PC-9 (cell line): ENCODE measurements at regions not wholly inside any gene's neighbourhood (a gene's known extent, or its start where the extent isn't known, plus 50 kb on each side); places are given as distances from the start of the nearest gene placed in this dataset.
"Not testable (repeated sequence)": the region's sequence is repeated elsewhere in the genome, so short reads cannot be mapped to it uniquely, and the experiment has no call there.

Experiments used
- BruUV-seq: library from RNA; stranded (reverse); fragments of 400-500 nt; replicated peaks from 2 replicates; lab custom pipeline; 2021; lab: Mats Ljungman, UMichigan
- CTCF ChIA-PET: fragments of 300-600 bp; sonication (Branson Sonifier 250); formaldehyde crosslinking; loops from one replicate; lab custom pipeline; 2022; ENCODE audit warnings: antibody characterized with exemption; lab: Charles Lee
- POLR2A ChIA-PET: fragments of 300-600 bp; sonication (Branson Sonifier 250); formaldehyde crosslinking; loops from one replicate; lab custom pipeline; 2022; ENCODE audit warnings: antibody characterized with exemption; ENCODE audit not compliant: unreplicated experiment; lab: Charles Lee
- DNase-seq, 2 experiments: peaks; one replicate each; pipeline versions ENCODE4 v3.0.0 to v3.0.0-alpha.2; 2015 to 2022; ENCODE audit warnings: mixed read lengths in 1 of 2
- H2AFZ ChIP-seq: fragments of 200-600 bp; sonication (generic); 2 replicates; pipeline ENCODE4 v1.8.1; 2017; ENCODE audit warnings: antibody characterized with exemption
- H3F3A ChIP-seq: fragments of 200-600 bp; sonication (generic); 2 replicates; pipeline ENCODE4 v1.8.1; 2017; ENCODE audit warnings: antibody characterized with exemption, mild to moderate bottlenecking, low read depth; ENCODE audit not compliant: insufficient read depth
- H3K27ac ChIP-seq: fragments of 200-600 bp; sonication (generic); 2 replicates; pipeline ENCODE4 v1.6.1; 2016; ENCODE audit warnings: mixed run types
- H3K27me3 ChIP-seq: fragments of 200-600 bp; sonication (generic); 2 replicates; pipeline ENCODE4 v1.6.1; 2016; ENCODE audit warnings: low read depth, mixed run types; ENCODE audit not compliant: insufficient read depth
- H3K36me3 ChIP-seq: fragments of 200-600 bp; sonication (generic); 2 replicates; pipeline ENCODE4 v1.6.1; 2016; ENCODE audit warnings: low read depth, mixed run types
- H3K4me1 ChIP-seq: fragments of 200-600 bp; sonication (generic); replicated peaks from 2 replicates; pipeline ENCODE4 v1.6.1; 2016; ENCODE audit warnings: mixed run types; ENCODE audit not compliant: insufficient read depth
- H3K4me2 ChIP-seq: fragments of 200-600 bp; sonication (generic); 2 replicates; pipeline ENCODE4 v1.6.1; 2017; ENCODE audit warnings: mixed run types
- H3K4me3 ChIP-seq: fragments of 200-600 bp; sonication (generic); 2 replicates; pipeline ENCODE4 v1.6.1; 2016; ENCODE audit warnings: mixed run types
- H3K79me2 ChIP-seq: fragments of 200-600 bp; sonication (generic); 2 replicates; pipeline ENCODE4 v1.6.1; 2017; ENCODE audit warnings: low read depth, mixed run types
- H3K9me2 ChIP-seq: fragments of 200-600 bp; sonication (generic); 2 replicates; pipeline ENCODE4 v1.8.1; 2017; ENCODE audit warnings: mild to moderate bottlenecking; ENCODE audit not compliant: insufficient read depth
- H3K9me3 ChIP-seq: fragments of 200-600 bp; sonication (generic); 2 replicates; pipeline ENCODE4 v1.8.1; 2016; ENCODE audit warnings: low read depth; ENCODE audit not compliant: insufficient read depth
- H4K20me1 ChIP-seq: fragments of 200-600 bp; sonication (generic); 2 replicates; pipeline ENCODE4 v1.8.1; 2017; ENCODE audit not compliant: insufficient read depth
- EZH2 ChIP-seq: fragments of 200-600 bp; sonication (generic); IDR thresholded peaks from 2 replicates; pipeline ENCODE4 v1.8.0; 2017; ENCODE audit warnings: antibody characterized with exemption, low read depth
- intact Hi-C: fragments of 100-400 bp; cut with micrococcal nuclease; formaldehyde crosslinking; loops from one replicate; pipeline ENCODE4 v1.10.0; 2022; ENCODE audit not compliant: unreplicated experiment
- TF ChIP-seq, protein P1 (sequence below): fragments of 200-600 bp; sonication (generic); conservative IDR thresholded peaks from 2 replicates; pipeline ENCODE4 v1.6.1; 2017; ENCODE audit warnings: mixed run types, antibody characterized with exemption, mild to moderate bottlenecking, moderate library complexity

DNA sequence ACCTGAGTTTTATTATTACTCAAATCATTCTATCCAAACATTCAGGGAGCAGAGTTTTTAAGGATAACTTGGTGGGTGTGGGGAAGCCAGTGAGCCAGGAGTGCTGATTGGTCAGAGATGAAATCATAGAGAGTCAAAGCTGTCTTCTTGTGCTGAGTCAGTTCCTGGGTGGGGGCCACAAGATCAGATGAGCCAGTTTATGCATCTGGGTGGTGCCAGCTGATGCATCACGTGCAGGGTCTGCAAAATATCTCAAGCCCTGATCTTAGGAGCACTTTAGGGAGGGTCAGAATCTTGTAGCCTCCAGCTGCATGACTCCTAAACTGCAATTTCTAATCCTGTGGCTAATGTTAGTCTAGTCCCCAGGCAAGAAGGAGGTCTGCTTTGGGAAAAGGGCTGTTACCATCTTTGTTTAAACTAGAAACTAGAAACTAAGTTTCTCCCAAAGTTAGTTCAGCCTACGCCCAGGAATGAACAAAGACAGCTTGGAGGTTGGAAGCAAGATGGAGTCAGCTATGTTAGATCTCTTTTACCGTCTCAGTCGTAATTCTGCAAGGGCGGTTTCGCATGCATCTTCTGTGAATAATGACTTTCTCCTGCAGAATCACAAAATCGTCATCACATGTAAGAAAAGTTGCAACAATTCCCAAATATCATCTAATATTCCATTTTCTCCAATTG is 97.5 kb downstream of the ZNF664 start:
- H3K27ac ChIP-seq, H4K20me1 ChIP-seq, H3K9me3 ChIP-seq, H3K4me2 ChIP-seq, H3K36me3 ChIP-seq, DNase-seq, intact Hi-C loops, H3K4me3 ChIP-seq, H3K9me2 ChIP-seq, H3K4me1 ChIP-seq, H3F3A ChIP-seq, POLR2A ChIA-PET, BruUV-seq, H2AFZ ChIP-seq, H3K79me2 ChIP-seq: not testable (repeated sequence)
- CTCF ChIA-PET, result interaction anchor here (0.6 kb wide), 1 partner anchor 555 kb away, joined by 6 read pairs; no protein-coding TSS in a partner anchor
- H3K27me3 ChIP-seq, result peaks cover 56% of the 10 kb centered on the region

DNA sequence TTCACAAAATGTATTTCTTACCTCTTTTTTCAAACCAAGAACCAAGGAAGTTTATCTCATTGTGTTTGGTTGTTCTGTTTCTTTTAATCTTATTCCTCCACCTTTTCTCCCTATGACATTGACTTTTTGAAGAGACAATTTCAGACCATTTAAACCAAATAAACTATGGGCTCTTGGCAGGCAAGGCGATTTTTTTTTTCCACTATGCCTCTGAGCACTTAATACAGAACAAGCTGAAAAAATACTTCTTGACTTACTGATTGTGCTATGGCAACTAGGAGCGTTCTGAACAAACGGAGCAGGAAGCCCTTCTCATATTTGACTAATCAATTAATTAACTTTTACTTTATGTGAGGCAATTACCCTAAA is 98.0 kb downstream of the ZNF664 start:
- ChIA-PET CTCF (interaction anchor here (0.6 kb wide), 1 partner anchor 556 kb away, joined by 6 read pairs; no protein-coding TSS in a partner anchor), POLR2A (no interaction called here)
- H3K4me2 ChIP-seq, result no peak overlapping the region
- TF ChIP-seq EZH2, result no peak
- TF ChIP-seq, protein P1, sequence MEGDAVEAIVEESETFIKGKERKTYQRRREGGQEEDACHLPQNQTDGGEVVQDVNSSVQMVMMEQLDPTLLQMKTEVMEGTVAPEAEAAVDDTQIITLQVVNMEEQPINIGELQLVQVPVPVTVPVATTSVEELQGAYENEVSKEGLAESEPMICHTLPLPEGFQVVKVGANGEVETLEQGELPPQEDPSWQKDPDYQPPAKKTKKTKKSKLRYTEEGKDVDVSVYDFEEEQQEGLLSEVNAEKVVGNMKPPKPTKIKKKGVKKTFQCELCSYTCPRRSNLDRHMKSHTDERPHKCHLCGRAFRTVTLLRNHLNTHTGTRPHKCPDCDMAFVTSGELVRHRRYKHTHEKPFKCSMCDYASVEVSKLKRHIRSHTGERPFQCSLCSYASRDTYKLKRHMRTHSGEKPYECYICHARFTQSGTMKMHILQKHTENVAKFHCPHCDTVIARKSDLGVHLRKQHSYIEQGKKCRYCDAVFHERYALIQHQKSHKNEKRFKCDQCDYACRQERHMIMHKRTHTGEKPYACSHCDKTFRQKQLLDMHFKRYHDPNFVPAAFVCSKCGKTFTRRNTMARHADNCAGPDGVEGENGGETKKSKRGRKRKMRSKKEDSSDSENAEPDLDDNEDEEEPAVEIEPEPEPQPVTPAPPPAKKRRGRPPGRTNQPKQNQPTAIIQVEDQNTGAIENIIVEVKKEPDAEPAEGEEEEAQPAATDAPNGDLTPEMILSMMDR, result no peak
- no peaks in the 10 kb centered on the region for H4K20me1 ChIP-seq
- 0 out of 2 replicates have a peak, but pooled peaks cover 5% of the 10 kb centered on the region for H3K9me3 ChIP-seq
- no peaks in the 10 kb centered on the region; the same call in 1 of the 2 replicates for H3F3A ChIP-seq
- H2AFZ ChIP-seq, result no peak overlapping the region
- H3K27me3 ChIP-seq, result peaks cover 56% of the 10 kb centered on the region
- no peak overlapping the region for H3K4me3 ChIP-seq
- no peaks in the 10 kb centered on the region for H3K36me3 ChIP-seq
- no peak overlapping the region for H3K27ac ChIP-seq
- BruUV-seq, result no TSS peak
- DNase-seq, result no peak
- H3K9me2 ChIP-seq, result 0 out of 2 replicates have a peak, but pooled peaks cover 3% of the 10 kb centered on the region
- H3K79me2 ChIP-seq, result no peaks in the 10 kb centered on the region
- intact Hi-C loops, result no loop called here
- no peaks in the 10 kb centered on the region for H3K4me1 ChIP-seq

DNA sequence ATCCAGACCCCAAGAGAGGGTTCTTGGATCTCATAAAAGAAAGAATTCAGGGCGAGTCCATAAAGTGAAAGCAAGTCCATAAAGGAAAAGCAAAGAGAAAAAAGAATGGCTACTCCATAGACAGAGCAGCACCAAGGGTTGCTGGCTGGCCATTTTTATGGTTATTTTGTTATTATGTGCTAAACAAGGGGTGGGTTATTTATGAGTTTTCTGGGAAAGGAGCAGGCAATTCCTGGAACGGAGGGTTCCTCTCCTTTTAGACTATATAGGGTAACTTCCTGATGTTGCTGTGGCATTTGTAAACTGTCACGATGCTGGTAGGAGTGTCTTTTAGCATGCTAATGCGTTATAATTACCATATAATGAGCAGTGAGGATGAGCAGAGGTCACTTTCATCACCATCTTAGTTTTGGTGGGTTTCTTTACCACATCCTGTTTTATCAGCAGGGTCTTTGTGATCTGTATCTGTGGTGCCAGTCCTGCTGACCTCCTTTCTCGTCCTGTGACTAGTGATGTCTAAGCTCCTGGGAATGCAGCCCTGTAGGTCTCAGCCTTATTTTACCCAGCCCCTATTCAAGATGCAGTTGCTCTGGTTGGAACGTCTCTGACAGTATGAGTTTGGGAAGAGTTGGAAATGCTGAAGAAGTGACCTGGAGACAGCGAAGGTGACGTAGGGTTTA is 100.5 kb downstream of the ZNF664 start:
- TF ChIP-seq, protein P1, result no peak
- TF ChIP-seq EZH2, result no peak
- BruUV-seq, result no TSS peak
- Histone ChIP-seq H3K27me3 (peaks cover 45% of the 10 kb centered on the region), H3K9me3 (no peaks in the 10 kb centered on the region; the same call in 1 of the 2 replicates), H3K4me3 (no peak overlapping the region), H3K79me2 (no peaks in the 10 kb centered on the region), H4K20me1 (no peaks in the 10 kb centered on the region), H3K9me2 (no peaks in the 10 kb centered on the region), H3F3A (no peaks in the 10 kb centered on the region; the same call in 1 of the 2 replicates), H3K4me1 (no peaks in the 10 kb centered on the region), H3K4me2 (no peak overlapping the region), H3K27ac (no peak overlapping the region), H2AFZ (no peak overlapping the region), H3K36me3 (no peaks in the 10 kb centered on the region)
- intact Hi-C loops, result no loop called here
- DNase-seq, result peak in 1 of 2 experiments; percentile 42
- ChIA-PET POLR2A (no interaction called here), CTCF (no interaction called here)
